ENCODE measurements at regions not wholly inside any gene's neighbourhood (a gene's known extent, or its start where the extent isn't known, plus 50 kb on each side); places are given as distances from the start of the nearest gene placed in this dataset.

DNA sequence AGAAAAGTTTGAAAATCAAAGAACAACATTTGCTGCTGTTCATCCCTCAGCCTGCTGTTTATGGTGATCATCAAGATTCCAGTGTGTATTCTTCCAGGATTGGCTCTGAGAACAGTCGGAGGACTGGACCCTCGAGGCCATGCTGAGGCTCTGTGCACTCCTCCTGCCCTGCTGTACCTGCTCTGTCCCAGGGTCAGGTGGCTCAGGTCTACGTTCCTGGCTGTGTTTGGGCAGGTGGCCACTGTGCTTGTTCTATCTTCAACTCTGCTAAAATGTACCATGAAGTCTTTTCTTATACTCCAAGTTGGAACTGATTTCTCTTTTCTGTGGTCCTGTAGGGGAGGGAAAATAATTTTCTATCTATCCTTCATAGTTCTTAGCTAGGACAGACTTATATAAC, 175.9 kb downstream of the RWDD3 start:
- H3F3A ChIP-seq (ENCODE audit: insufficient read depth) = no peaks in the 10 kb centered on the region
- H3K27me3 ChIP-seq (ENCODE audit: low read length) = no peaks in the 10 kb centered on the region
- H3K9me3 ChIP-seq (ENCODE audit: insufficient read depth, low read length) = no peaks in the 10 kb centered on the region
- H3K9me2 ChIP-seq (replicated peaks; ENCODE audit: insufficient read depth, low read length) = no peaks in the 10 kb centered on the region
- no peak overlapping the region for H3K27ac ChIP-seq (ENCODE audit: low read depth, low read length)
- no peaks in the 10 kb centered on the region for H4K20me1 ChIP-seq (ENCODE audit: low read depth, low read length)
- H2AFZ ChIP-seq (ENCODE audit: low read depth, low read length, severe bottlenecking) = no peak overlapping the region
- H3K79me2 ChIP-seq (ENCODE audit: insufficient read depth, low read length) = no peaks in the 10 kb centered on the region
- H3K4me3 ChIP-seq (ENCODE audit: insufficient read depth, low read length, poor library complexity, severe bottlenecking) = no peak overlapping the region
- no peak overlapping the region for H3K4me2 ChIP-seq (ENCODE audit: low read depth, low read length, poor library complexity, severe bottlenecking)
- TF ChIP-seq EZH2phosphoT487 (conservative IDR thresholded peaks at IDR 0.05; ENCODE audit: low read length) = no peak
- TF ChIP-seq, protein P1, sequence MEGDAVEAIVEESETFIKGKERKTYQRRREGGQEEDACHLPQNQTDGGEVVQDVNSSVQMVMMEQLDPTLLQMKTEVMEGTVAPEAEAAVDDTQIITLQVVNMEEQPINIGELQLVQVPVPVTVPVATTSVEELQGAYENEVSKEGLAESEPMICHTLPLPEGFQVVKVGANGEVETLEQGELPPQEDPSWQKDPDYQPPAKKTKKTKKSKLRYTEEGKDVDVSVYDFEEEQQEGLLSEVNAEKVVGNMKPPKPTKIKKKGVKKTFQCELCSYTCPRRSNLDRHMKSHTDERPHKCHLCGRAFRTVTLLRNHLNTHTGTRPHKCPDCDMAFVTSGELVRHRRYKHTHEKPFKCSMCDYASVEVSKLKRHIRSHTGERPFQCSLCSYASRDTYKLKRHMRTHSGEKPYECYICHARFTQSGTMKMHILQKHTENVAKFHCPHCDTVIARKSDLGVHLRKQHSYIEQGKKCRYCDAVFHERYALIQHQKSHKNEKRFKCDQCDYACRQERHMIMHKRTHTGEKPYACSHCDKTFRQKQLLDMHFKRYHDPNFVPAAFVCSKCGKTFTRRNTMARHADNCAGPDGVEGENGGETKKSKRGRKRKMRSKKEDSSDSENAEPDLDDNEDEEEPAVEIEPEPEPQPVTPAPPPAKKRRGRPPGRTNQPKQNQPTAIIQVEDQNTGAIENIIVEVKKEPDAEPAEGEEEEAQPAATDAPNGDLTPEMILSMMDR (IDR thresholded peaks at IDR 0.05; ENCODE audit: insufficient read depth, low read length, poor library complexity, severe bottlenecking) = no peak
- no peak overlapping the region for H3K9ac ChIP-seq (ENCODE audit: low read length)
- no peaks in the 10 kb centered on the region for H3K36me3 ChIP-seq (ENCODE audit: low read length)

DNA sequence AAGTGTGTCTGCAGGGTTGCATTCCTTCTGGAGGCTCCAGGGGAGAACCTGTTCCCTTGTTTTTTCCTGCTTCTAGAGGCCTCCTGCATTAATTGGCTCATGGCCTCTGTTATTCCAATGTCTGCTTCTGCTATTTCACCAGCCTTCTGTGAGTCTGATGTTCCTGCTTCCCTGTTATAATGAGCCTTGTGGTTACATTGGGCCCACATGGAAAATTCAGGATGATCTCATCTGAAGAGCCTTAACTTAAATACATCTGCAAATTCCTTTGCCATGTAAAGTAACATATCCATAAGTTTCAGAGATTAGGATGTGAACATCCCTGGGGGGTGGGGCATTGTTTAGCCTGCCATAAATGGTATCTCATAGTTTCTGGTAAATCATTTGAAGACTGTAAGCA, 181.1 kb downstream of the RWDD3 start:
- H3F3A ChIP-seq (ENCODE audit: insufficient read depth) = no peaks in the 10 kb centered on the region
- H3K9me3 ChIP-seq (ENCODE audit: insufficient read depth, low read length) = no peaks in the 10 kb centered on the region
- no peak overlapping the region for H3K4me2 ChIP-seq (ENCODE audit: low read depth, low read length, poor library complexity, severe bottlenecking)
- no peak overlapping the region for H2AFZ ChIP-seq (ENCODE audit: low read depth, low read length, severe bottlenecking)
- H3K79me2 ChIP-seq (ENCODE audit: insufficient read depth, low read length) = no peaks in the 10 kb centered on the region
- H3K36me3 ChIP-seq (ENCODE audit: low read length) = no peaks in the 10 kb centered on the region
- TF ChIP-seq, protein P1 (IDR thresholded peaks at IDR 0.05; ENCODE audit: insufficient read depth, low read length, poor library complexity, severe bottlenecking) = no peak
- no peak for TF ChIP-seq EZH2phosphoT487 (conservative IDR thresholded peaks at IDR 0.05; ENCODE audit: low read length)
- no peaks in the 10 kb centered on the region for H4K20me1 ChIP-seq (ENCODE audit: low read depth, low read length)
- no peak overlapping the region for H3K27ac ChIP-seq (ENCODE audit: low read depth, low read length)
- no peaks in the 10 kb centered on the region for H3K27me3 ChIP-seq (ENCODE audit: low read length)
- H3K9me2 ChIP-seq (replicated peaks; ENCODE audit: insufficient read depth, low read length) = no peaks in the 10 kb centered on the region
- H3K9ac ChIP-seq (ENCODE audit: low read length) = no peak overlapping the region
- H3K4me3 ChIP-seq (ENCODE audit: insufficient read depth, low read length, poor library complexity, severe bottlenecking) = no peak overlapping the region

DNA sequence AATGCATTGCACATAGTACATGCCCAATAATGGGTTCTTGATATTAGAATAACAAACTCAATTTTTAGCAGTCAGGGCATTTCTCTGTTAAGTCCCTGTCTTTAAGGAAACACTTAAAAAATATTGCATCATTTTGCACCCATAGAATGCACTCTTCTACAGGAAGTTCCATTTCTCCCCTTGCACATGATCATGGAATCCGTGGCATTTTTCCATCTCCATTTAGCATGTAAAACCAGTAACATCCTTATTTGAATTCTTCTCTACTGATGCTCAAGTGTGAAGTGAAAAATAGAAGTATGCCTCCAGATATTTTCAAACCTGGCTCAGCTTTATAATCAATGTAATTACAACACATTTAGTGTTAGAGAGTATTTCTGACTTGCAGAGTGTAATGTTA, 192.8 kb downstream of the RWDD3 start:
- no peak overlapping the region for H3K4me2 ChIP-seq (ENCODE audit: low read depth, low read length, poor library complexity, severe bottlenecking)
- no peaks in the 10 kb centered on the region for H3K9me2 ChIP-seq (replicated peaks; ENCODE audit: insufficient read depth, low read length)
- H3F3A ChIP-seq (ENCODE audit: insufficient read depth) = no peaks in the 10 kb centered on the region
- TF ChIP-seq, protein P1 (IDR thresholded peaks at IDR 0.05; ENCODE audit: insufficient read depth, low read length, poor library complexity, severe bottlenecking) = no peak
- TF ChIP-seq EZH2phosphoT487 (conservative IDR thresholded peaks at IDR 0.05; ENCODE audit: low read length) = no peak
- no peak overlapping the region for H3K4me3 ChIP-seq (ENCODE audit: insufficient read depth, low read length, poor library complexity, severe bottlenecking)
- no peak overlapping the region for H3K27ac ChIP-seq (ENCODE audit: low read depth, low read length)
- H3K79me2 ChIP-seq (ENCODE audit: insufficient read depth, low read length) = no peaks in the 10 kb centered on the region
- no peaks in the 10 kb centered on the region for H4K20me1 ChIP-seq (ENCODE audit: low read depth, low read length)
- H3K36me3 ChIP-seq (ENCODE audit: low read length) = no peaks in the 10 kb centered on the region
- no peak overlapping the region for H2AFZ ChIP-seq (ENCODE audit: low read depth, low read length, severe bottlenecking)
- no peak overlapping the region for H3K9ac ChIP-seq (ENCODE audit: low read length)
- H3K27me3 ChIP-seq (ENCODE audit: low read length) = no peaks in the 10 kb centered on the region
- no peaks in the 10 kb centered on the region for H3K9me3 ChIP-seq (ENCODE audit: insufficient read depth, low read length)
